ENCODE measurements at regions not wholly inside any gene's neighbourhood (a gene's known extent, or its start where the extent isn't known, plus 50 kb on each side); places are given as distances from the start of the nearest gene placed in this dataset.
A peak's percentile ranks its signal among the peaks of the same experiment; 100 is the strongest.
"Not testable (repeated sequence)": the region's sequence is repeated elsewhere in the genome, so short reads cannot be mapped to it uniquely, and the experiment has no call there.

DNA sequence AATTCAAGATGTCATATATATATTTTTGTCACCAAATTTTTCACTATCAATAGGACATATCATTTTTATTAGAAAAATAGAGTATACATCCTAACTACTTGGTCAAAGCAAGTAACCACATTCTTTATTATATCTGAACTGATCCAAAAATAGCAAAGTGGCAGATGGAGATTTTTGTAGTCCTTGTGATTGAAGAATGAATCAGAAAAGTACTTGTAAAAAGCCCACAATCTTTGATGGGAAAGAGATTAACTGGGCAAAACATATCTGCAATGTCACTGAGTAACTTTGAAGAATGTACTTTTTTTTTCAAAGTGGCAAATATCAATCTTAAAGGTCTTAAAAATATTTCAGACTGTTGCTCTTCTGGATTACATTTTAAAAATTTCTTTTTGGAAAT lies 1040.6 kb upstream of the SEMA6A start:
- no peak for DNase-seq (ENCODE audit: low read depth)
- Histone ChIP-seq H3K36me3 (ENCODE audit: control insufficient read depth, insufficient read depth, low read length) (no peaks in the 10 kb centered on the region), H3K27me3 (ENCODE audit: control insufficient read depth, insufficient read depth, low read length) (no peaks in the 10 kb centered on the region), H3K4me3 (ENCODE audit: low read depth, low read length) (no peak overlapping the region)
- TF ChIP-seq, protein P1, sequence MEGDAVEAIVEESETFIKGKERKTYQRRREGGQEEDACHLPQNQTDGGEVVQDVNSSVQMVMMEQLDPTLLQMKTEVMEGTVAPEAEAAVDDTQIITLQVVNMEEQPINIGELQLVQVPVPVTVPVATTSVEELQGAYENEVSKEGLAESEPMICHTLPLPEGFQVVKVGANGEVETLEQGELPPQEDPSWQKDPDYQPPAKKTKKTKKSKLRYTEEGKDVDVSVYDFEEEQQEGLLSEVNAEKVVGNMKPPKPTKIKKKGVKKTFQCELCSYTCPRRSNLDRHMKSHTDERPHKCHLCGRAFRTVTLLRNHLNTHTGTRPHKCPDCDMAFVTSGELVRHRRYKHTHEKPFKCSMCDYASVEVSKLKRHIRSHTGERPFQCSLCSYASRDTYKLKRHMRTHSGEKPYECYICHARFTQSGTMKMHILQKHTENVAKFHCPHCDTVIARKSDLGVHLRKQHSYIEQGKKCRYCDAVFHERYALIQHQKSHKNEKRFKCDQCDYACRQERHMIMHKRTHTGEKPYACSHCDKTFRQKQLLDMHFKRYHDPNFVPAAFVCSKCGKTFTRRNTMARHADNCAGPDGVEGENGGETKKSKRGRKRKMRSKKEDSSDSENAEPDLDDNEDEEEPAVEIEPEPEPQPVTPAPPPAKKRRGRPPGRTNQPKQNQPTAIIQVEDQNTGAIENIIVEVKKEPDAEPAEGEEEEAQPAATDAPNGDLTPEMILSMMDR (IDR thresholded peaks at IDR 0.05; ENCODE audit: insufficient read depth, low read length, poor library complexity, severe bottlenecking), result no peak

DNA sequence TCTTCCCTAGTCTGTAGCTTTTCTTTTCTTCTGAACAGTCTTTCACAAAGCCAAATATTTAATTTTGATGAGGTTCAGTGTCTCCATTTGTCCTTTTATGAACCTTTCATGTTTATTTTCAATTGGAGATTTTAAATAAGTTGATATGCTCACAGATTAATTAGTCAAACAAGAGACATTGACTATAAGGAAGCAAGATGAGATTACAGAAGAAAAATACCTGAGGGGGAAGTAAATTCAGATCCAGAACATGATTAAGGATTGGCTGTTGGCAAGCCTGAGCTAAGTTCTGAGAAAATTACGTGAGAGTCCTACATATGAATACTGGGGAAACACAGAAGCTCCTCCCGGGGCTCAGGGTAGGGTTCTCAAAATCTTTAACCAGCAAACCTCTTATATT lies 1039.8 kb upstream of the SEMA6A start:
- DNase-seq (ENCODE audit: low read depth), result no peak
- Histone ChIP-seq H3K36me3 (ENCODE audit: control insufficient read depth, insufficient read depth, low read length) (no peaks in the 10 kb centered on the region), H3K4me3 (ENCODE audit: low read depth, low read length) (no peak overlapping the region), H3K27me3 (ENCODE audit: control insufficient read depth, insufficient read depth, low read length) (no peaks in the 10 kb centered on the region)
- TF ChIP-seq, protein P1 (IDR thresholded peaks at IDR 0.05; ENCODE audit: insufficient read depth, low read length, poor library complexity, severe bottlenecking), result no peak

DNA sequence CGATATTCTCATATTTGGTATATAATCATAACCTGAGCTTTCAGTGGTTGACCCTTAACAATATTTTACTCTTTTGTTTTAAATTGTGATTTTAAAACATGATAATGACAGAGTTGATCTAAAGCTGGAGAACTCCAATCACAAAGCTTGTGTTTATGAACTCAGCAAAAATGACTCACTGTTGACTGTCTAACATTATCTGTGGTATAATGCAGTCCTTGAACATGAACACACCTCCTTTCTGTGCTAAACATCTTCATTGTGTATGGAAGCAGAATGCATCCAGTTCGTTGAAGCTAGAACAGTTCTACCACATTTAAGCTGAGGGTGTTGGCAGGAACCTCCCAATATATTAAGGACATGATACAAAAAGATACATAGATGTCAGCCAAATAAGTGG lies 1030.2 kb upstream of the SEMA6A start:
- no peak for DNase-seq (ENCODE audit: low read depth)
- no peaks in the 10 kb centered on the region for H3K36me3 ChIP-seq (ENCODE audit: control insufficient read depth, insufficient read depth, low read length)
- TF ChIP-seq, protein P1 (IDR thresholded peaks at IDR 0.05; ENCODE audit: insufficient read depth, low read length, poor library complexity, severe bottlenecking), result no peak
- no peaks in the 10 kb centered on the region for H3K27me3 ChIP-seq (ENCODE audit: control insufficient read depth, insufficient read depth, low read length)
- H3K4me3 ChIP-seq (ENCODE audit: low read depth, low read length), result no peak overlapping the region

DNA sequence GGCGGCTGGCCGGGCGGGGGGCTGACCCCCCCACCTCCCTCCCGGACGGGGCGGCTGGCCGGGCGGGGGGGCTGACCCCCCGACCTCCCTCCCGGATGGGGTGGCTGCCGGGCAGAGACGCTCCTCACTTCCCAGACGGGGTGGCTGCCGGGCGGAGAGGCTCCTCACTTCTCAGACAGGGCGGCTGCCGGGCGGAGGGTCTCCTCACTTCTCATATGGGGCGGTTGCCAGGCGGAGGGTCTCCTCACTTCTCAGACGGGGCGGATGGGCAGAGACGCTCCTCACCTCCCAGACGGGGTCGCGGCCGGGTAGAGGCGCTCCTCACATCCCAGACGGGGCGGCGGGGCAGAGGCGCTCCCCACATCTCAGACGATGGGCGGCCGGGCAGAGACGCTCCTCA lies 1025.2 kb upstream of the SEMA6A start:
- H3K27me3 ChIP-seq (ENCODE audit: control insufficient read depth, insufficient read depth, low read length); DNase-seq (ENCODE audit: low read depth); H3K4me3 ChIP-seq (ENCODE audit: low read depth, low read length); H3K36me3 ChIP-seq (ENCODE audit: control insufficient read depth, insufficient read depth, low read length): not testable (repeated sequence)

DNA sequence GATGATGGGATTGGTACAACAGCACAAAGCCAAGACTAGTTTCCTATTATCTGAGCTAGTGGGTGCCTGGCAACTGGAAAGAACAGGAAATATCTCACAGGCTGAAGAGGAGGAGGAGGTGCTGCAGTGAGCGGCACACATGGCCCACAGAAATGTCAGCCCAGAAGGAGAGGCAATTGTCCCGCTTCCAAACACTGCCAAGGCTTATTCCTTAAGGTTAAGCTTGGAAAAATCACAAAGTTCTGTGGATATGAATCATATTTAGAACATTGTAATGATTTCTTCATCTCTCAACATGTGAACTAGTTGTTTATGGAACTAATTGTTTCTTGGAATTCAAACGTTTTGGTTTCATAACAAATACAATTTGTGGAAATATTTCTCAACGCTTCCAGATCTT lies 1019.5 kb upstream of the SEMA6A start:
- Histone ChIP-seq H3K27me3 (ENCODE audit: control insufficient read depth, insufficient read depth, low read length) (no peaks in the 10 kb centered on the region), H3K36me3 (ENCODE audit: control insufficient read depth, insufficient read depth, low read length) (no peaks in the 10 kb centered on the region), H3K4me3 (ENCODE audit: low read depth, low read length) (no peak overlapping the region)
- TF ChIP-seq, protein P1 (IDR thresholded peaks at IDR 0.05; ENCODE audit: insufficient read depth, low read length, poor library complexity, severe bottlenecking), result no peak
- DNase-seq (ENCODE audit: low read depth), result no peak

DNA sequence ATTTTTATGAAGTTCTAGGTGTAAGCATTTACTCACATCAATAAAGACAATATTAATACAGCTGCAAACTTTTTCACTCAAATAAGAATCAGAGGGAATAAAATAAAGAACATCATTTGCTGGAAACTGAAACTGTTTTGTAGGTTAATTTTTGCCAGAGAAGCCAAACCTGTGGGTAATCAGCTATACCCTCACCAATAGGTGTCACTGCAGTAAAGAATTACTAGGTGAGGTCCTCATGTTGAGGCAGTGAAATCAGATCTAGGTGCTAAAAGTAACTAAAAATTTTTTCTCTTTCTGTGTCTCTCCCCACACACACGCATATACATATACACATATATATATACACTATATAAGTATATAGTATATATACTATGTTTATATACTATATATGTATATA lies 1016.3 kb upstream of the SEMA6A start:
- Histone ChIP-seq H3K27me3 (ENCODE audit: control insufficient read depth, insufficient read depth, low read length) (no peaks in the 10 kb centered on the region), H3K4me3 (ENCODE audit: low read depth, low read length) (no peak overlapping the region), H3K36me3 (ENCODE audit: control insufficient read depth, insufficient read depth, low read length) (no peaks in the 10 kb centered on the region)
- peak; percentile 21 for DNase-seq (ENCODE audit: low read depth)
- TF ChIP-seq, protein P1 (IDR thresholded peaks at IDR 0.05; ENCODE audit: insufficient read depth, low read length, poor library complexity, severe bottlenecking), result peak; percentile 60

Data from kidney epithelial cell (primary cell).